ENCODE measurements at regions not wholly inside any gene's neighbourhood (a gene's known extent, or its start where the extent isn't known, plus 50 kb on each side); places are given as distances from the start of the nearest gene placed in this dataset.
"Not testable (repeated sequence)": the region's sequence is repeated elsewhere in the genome, so short reads cannot be mapped to it uniquely, and the experiment has no call there.

DNA sequence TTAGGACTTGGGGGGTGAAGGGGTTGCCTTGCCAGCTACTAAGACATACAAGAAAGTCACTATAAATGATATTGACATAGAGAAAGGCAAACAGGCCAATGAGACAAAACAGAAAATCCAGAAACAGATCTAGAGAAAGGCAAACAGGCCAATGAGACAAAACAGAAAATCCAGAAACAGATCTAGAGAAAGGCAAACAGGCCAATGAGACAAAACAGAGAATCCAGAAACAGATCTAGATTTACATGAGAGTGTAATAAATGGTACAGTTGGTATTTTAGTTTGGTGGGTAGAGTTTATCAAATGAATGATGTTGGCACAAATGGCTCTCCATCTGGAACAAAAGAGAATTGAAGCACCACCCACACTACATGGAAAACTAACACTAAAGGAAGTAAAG, 99.8 kb upstream of the FOXQ1 start:
- TF ChIP-seq, protein P1, sequence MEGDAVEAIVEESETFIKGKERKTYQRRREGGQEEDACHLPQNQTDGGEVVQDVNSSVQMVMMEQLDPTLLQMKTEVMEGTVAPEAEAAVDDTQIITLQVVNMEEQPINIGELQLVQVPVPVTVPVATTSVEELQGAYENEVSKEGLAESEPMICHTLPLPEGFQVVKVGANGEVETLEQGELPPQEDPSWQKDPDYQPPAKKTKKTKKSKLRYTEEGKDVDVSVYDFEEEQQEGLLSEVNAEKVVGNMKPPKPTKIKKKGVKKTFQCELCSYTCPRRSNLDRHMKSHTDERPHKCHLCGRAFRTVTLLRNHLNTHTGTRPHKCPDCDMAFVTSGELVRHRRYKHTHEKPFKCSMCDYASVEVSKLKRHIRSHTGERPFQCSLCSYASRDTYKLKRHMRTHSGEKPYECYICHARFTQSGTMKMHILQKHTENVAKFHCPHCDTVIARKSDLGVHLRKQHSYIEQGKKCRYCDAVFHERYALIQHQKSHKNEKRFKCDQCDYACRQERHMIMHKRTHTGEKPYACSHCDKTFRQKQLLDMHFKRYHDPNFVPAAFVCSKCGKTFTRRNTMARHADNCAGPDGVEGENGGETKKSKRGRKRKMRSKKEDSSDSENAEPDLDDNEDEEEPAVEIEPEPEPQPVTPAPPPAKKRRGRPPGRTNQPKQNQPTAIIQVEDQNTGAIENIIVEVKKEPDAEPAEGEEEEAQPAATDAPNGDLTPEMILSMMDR (IDR thresholded peaks at IDR 0.05; ENCODE audit: low read depth, low read length) = not testable (repeated sequence)
- not testable (repeated sequence) for TF ChIP-seq EZH2phosphoT487 (IDR thresholded peaks at IDR 0.05; ENCODE audit: low read depth)
